ENCODE measurements at regions not wholly inside any gene's neighbourhood (a gene's known extent, or its start where the extent isn't known, plus 50 kb on each side); places are given as distances from the start of the nearest gene placed in this dataset.

- H3K4me1 ChIP-seq (replicated peaks in 1 of 2; ENCODE audit: control insufficient read depth in 2 of 2, insufficient read depth in 2 of 2, low read length in 2 of 2): no peaks in the 10 kb centered on the region
Observed at GRCh38 chr3:187448674-187449073, 80.5 kb downstream of the RTP4 start.

GRCh38 chr3:187447737-187448136 lies 79.6 kb downstream of the RTP4 start:
- WGBS (ENCODE audit: insufficient coverage, low coverage, missing lambda C conversion rate): 0% methylated on average over 3 of the region's 3 CpGs
- Histone ChIP-seq H3K4me1 (replicated peaks in 1 of 2; ENCODE audit: control insufficient read depth in 2 of 2, insufficient read depth in 2 of 2, low read length in 2 of 2) (no peaks in the 10 kb centered on the region), H3K36me3 (ENCODE audit: control insufficient read depth, insufficient read depth, low read length) (no peaks in the 10 kb centered on the region), H4K20me1 (replicated peaks; ENCODE audit: control insufficient read depth, insufficient read depth, low read length) (no peaks in the 10 kb centered on the region), H3K4me3 (no peak overlapping the region), H3K9ac (ENCODE audit: insufficient read depth in 1 of 2, low read depth in 2 of 2, low read length in 2 of 2) (no peak overlapping the region), H3K27ac (ENCODE audit: extremely low read depth, low read depth, low read length) (no peak overlapping the region), H2AFZ (ENCODE audit: low read depth, low read length) (no peak overlapping the region), H3K27me3 (ENCODE audit: control insufficient read depth in 2 of 2, insufficient read depth in 2 of 2, low read length in 2 of 2) (no peaks in the 10 kb centered on the region), H3K9me1 (ENCODE audit: control insufficient read depth, insufficient read depth, low read length) (no peaks in the 10 kb centered on the region), H3K4me2 (ENCODE audit: insufficient read depth, low read length) (no peak overlapping the region), H3K79me2 (ENCODE audit: control insufficient read depth, insufficient read depth, low read length) (no peaks in the 10 kb centered on the region), H3K9me3 (replicated peaks; ENCODE audit: control insufficient read depth, insufficient read depth, low read depth, low read length) (no peaks in the 10 kb centered on the region)
- no peak for DNase-seq (ENCODE audit: extremely low read depth in 1 of 4, low spot score in 3 of 4)
- POLR2A ChIA-PET: no interaction called here
- in situ Hi-C loops (cut with MboI): no loop called here
- intact Hi-C loops (cut with micrococcal nuclease): no loop called here
- no TSS peak for BruUV-seq (replicated peaks)
- CTCF ChIA-PET (ENCODE audit: low intra/inter-chr PET ratio): no interaction called here
- FAIRE-seq: no peak
- ATAC-seq: no peak
- TF ChIP-seq HMBOX1 (IDR thresholded peaks at IDR 0.05) (peak; percentile 98), TEAD4 (IDR thresholded peaks at IDR 0.05; ENCODE audit: low read length) (peak; percentile 66; the same call in 1 of the 2 replicates), TEAD4 (CRISPR knock-in tag; IDR thresholded peaks at IDR 0.05; ENCODE audit: borderline replicate concordance) (no peak), ATF7 (IDR thresholded peaks at IDR 0.05) (peak; percentile 48; the same call in 1 of the 2 replicates), HES1 (IDR thresholded peaks at IDR 0.05; ENCODE audit: low read depth) (0 out of 2 replicates have a peak, but pooled peaks have one; percentile 52), RCOR1 (IDR thresholded peaks at IDR 0.05; ENCODE audit: borderline replicate concordance in 1 of 2, low read depth in 2 of 2, low read length in 2 of 2) (0 out of 4 replicates have a peak, but pooled peaks of 1 of the 2 experiments have one; percentile 17), CTBP1 (IDR thresholded peaks at IDR 0.05; ENCODE audit: borderline replicate concordance) (peak; percentile 19; the same call in 1 of the 2 replicates), SMAD4 (CRISPR knock-in tag; conservative IDR thresholded peaks at IDR 0.05) (0 out of 2 replicates have a peak, but pooled peaks have one; percentile 17), SMARCE1 (IDR thresholded peaks at IDR 0.05) (no peak), SRF (CRISPR knock-in tag; IDR thresholded peaks at IDR 0.05) (no peak), ZHX1 (conservative IDR thresholded peaks at IDR 0.05; ENCODE audit: low read length) (no peak)

More at GRCh38 chr3:187448674-187449073, 80.5 kb downstream of the RTP4 start:
- 13% methylated on average over 1 of the region's 1 CpG for WGBS (ENCODE audit: insufficient coverage, low coverage, missing lambda C conversion rate)
- POLR2A ChIA-PET: no interaction called here
- 0 out of 3 replicates have a peak, but pooled peaks have one; percentile 35 for ATAC-seq
- in situ Hi-C loops (cut with MboI) (no loop called here), intact Hi-C loops (cut with micrococcal nuclease) (no loop called here)
- no peaks in the 10 kb centered on the region for H3K79me2 ChIP-seq (ENCODE audit: control insufficient read depth, insufficient read depth, low read length)
- H3K4me2 ChIP-seq (ENCODE audit: insufficient read depth, low read length): no peak overlapping the region
- H3K27me3 ChIP-seq (ENCODE audit: control insufficient read depth in 2 of 2, insufficient read depth in 2 of 2, low read length in 2 of 2): no peaks in the 10 kb centered on the region
- no peaks in the 10 kb centered on the region for H4K20me1 ChIP-seq (replicated peaks; ENCODE audit: control insufficient read depth, insufficient read depth, low read length)
- no peak for FAIRE-seq
- H3K36me3 ChIP-seq (ENCODE audit: control insufficient read depth, insufficient read depth, low read length): no peaks in the 10 kb centered on the region
- no peak for DNase-seq (ENCODE audit: extremely low read depth in 1 of 4, low spot score in 3 of 4)
- no peak overlapping the region for H3K27ac ChIP-seq (ENCODE audit: extremely low read depth, low read depth, low read length)
- CTCF ChIA-PET (ENCODE audit: low intra/inter-chr PET ratio): no interaction called here
- H2AFZ ChIP-seq (ENCODE audit: low read depth, low read length): no peak overlapping the region
- no peaks in the 10 kb centered on the region for H3K9me1 ChIP-seq (ENCODE audit: control insufficient read depth, insufficient read depth, low read length)
- no TSS peak for BruUV-seq (replicated peaks)
- no peak for TF ChIP-seq DNMT1 (IDR thresholded peaks at IDR 0.05)
- peak; percentile 94 for TF ChIP-seq ZNF134 (CRISPR knock-in tag; conservative IDR thresholded peaks at IDR 0.05)
- H3K9ac ChIP-seq (ENCODE audit: insufficient read depth in 1 of 2, low read depth in 2 of 2, low read length in 2 of 2): no peak overlapping the region
- H3K9me3 ChIP-seq (replicated peaks; ENCODE audit: control insufficient read depth, insufficient read depth, low read depth, low read length): no peaks in the 10 kb centered on the region
- no peak overlapping the region for H3K4me3 ChIP-seq

All from K562 (cell line).